Nephron progenitor cell (in vitro differentiated cells): ENCODE measurements at regions not wholly inside any gene's neighbourhood (a gene's known extent, or its start where the extent isn't known, plus 50 kb on each side); places are given as distances from the start of the nearest gene placed in this dataset.
A peak's percentile ranks its signal among the peaks of the same experiment; 100 is the strongest.

Source experiments
- DNase-seq: peaks from one replicate; pipeline ENCODE4 v3.0.0; 2021
- H3K27ac Mint-ChIP-seq: 2 replicates; pipeline ENCODE4 v1.8.0; 2021; ENCODE audit warnings: mild to moderate bottlenecking, moderate library complexity, mixed read lengths
- H3K27me3 Mint-ChIP-seq: 2 replicates; pipeline ENCODE4 v1.8.0; 2021; ENCODE audit warnings: mild to moderate bottlenecking, low read depth, mixed read lengths; ENCODE audit not compliant: poor library complexity
- H3K36me3 Mint-ChIP-seq: 2 replicates; pipeline ENCODE4 v1.8.0; 2021; ENCODE audit warnings: low read depth, mixed read lengths
- H3K4me1 Mint-ChIP-seq: 2 replicates; pipeline ENCODE4 v1.8.0; 2021; ENCODE audit warnings: mixed read lengths
- H3K4me3 Mint-ChIP-seq: 2 replicates; pipeline ENCODE4 v1.8.0; 2021; ENCODE audit warnings: mild to moderate bottlenecking, moderate library complexity, mixed read lengths
- H3K9me3 Mint-ChIP-seq: 2 replicates; pipeline ENCODE4 v1.8.0; 2021; ENCODE audit warnings: mild to moderate bottlenecking, moderate library complexity, mixed read lengths
- TF ChIP-seq, protein P1 (sequence below): fragments of 200-600 bp; sonication (generic); IDR thresholded peaks from 2 replicates; pipeline ENCODE4 v1.5.0; 2021; ENCODE audit warnings: antibody characterized with exemption

DNA sequence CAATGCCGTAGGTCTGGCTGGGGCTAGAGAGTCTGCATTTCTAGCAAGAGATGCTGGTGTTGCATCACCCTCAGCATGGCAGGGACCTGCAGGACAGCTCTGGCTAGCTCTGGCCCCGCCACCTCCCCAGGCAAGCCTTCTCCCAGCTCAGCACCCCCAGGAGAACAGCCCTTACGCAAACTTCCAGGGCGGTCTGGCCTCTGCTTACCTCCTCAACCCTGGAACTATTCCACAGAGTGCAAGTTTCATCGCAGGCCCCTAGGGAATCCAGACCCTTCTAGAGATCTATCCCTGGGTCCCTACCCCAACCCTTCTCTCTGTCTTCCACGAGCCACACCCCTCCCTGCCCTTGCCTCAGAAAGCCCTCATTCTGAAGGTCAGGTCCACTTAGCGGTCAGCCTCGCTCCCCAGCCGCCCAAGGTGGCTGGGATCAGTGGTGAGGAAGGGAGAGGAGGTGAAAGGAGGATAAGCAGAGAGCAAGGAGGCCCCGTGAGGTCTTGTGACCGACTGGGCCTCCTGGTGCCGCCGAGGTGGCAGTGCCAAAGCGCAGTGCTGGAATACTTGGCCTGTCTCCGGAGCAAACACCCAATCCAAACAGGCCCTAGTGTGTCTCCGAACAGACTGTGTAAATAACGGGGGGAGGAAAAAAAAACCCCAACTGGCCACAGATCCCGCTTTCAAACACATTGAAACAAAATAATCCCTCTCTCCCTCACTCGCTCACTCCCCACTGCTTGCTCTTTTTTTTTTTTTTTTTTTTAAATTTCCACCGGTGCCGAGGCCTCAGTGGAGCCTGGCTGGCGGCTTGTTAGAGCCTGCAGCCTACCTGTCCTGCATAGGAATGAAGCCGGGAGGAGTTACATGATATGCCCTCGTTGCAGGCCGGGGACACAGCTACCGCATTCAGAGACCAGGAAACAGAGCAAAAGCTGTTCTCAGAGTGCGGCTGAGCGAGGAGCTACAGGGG lies 380.9 kb downstream of the SOX9 start:
- Mint-ChIP-seq H3K27ac (peak overlapping the region; percentile 40), H3K9me3 (peaks cover 17% of the 10 kb centered on the region), H3K36me3 (peaks cover 17% of the 10 kb centered on the region), H3K27me3 (peaks cover 22% of the 10 kb centered on the region), H3K4me3 (peak overlapping the region; percentile 22), H3K4me1 (peaks cover 31% of the 10 kb centered on the region)
- DNase-seq, result peak; percentile 31
- TF ChIP-seq, protein P1, sequence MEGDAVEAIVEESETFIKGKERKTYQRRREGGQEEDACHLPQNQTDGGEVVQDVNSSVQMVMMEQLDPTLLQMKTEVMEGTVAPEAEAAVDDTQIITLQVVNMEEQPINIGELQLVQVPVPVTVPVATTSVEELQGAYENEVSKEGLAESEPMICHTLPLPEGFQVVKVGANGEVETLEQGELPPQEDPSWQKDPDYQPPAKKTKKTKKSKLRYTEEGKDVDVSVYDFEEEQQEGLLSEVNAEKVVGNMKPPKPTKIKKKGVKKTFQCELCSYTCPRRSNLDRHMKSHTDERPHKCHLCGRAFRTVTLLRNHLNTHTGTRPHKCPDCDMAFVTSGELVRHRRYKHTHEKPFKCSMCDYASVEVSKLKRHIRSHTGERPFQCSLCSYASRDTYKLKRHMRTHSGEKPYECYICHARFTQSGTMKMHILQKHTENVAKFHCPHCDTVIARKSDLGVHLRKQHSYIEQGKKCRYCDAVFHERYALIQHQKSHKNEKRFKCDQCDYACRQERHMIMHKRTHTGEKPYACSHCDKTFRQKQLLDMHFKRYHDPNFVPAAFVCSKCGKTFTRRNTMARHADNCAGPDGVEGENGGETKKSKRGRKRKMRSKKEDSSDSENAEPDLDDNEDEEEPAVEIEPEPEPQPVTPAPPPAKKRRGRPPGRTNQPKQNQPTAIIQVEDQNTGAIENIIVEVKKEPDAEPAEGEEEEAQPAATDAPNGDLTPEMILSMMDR, result no peak

DNA sequence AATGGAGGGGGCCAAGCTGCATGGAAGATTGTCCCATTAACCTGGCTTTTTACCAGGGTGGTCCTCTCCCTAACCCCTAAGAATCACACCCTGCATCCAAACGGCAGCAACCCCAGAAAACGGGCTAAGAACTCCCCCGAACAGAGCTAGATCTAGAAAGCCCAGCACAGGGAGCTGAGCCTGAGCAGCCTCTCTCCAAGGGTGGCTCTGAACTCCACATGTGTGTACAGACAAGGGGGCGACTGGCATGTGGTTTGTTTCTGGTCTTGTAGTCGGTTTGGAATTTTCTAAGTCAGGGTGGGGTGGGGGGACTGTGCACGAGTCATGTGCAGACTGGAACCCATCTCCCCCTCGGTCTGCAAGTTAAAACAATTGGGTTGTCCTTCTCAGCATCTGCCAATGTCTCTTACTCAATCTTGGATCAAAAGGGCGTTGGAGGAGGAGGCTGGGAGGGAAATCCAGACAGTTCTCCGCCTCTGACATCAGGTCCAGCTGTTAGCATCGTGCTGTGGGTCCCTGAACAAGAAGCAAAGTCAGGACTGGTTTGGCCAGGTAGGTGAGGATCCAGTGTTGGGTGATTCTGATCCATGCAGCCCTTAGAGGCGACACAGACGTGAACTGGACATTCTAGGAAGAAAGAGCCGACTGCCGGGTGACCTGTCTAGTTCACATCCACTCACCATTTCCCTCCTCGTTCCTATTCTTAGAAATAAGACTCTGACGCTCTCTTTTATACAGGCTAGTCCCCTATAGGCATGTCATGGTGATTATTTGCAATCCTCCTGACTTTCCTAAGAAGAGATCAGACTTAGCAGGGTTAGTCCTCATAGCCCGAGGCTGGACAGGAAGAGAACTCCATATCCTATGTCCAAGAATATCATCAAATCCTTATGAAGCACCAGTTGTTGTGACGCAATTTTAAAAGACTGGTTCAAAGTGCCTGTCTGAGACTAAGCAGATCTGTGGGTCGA lies 381.8 kb downstream of the SOX9 start:
- TF ChIP-seq, protein P1, result no peak
- H3K9me3 Mint-ChIP-seq, result peaks cover 12% of the 10 kb centered on the region
- H3K4me1 Mint-ChIP-seq, result peaks cover 41% of the 10 kb centered on the region

DNA sequence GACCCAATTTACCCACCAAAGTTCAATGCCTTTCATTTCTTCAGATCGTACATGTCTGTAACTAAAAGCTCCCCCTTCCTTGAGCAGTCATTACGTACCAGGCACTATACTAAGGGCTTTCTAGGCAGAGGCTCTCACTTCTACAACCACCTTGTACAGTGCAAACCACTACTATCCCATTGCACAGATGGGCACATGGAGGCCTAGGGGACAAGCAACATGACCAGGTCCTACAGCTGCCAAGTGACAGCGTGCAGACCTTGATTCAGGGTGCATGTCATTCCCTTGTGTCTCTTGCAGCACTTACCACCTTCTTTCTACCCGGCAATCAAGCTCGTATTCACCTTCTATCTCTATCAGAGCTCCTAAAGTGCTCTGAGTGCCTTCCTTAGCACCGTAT lies 382.7 kb downstream of the SOX9 start:
- Mint-ChIP-seq H3K36me3 (peaks cover 12% of the 10 kb centered on the region), H3K4me3 (no peak overlapping the region), H3K27ac (no peak overlapping the region), H3K4me1 (peaks cover 47% of the 10 kb centered on the region), H3K27me3 (peaks cover 20% of the 10 kb centered on the region), H3K9me3 (peaks cover 12% of the 10 kb centered on the region)
- TF ChIP-seq, protein P1, result no peak
- DNase-seq, result no peak

More for the DNA sequence above, 381.8 kb downstream of the SOX9 start:
- peak overlapping the region; percentile 22 for H3K4me3 Mint-ChIP-seq
- H3K27me3 Mint-ChIP-seq, result peaks cover 18% of the 10 kb centered on the region
- H3K36me3 Mint-ChIP-seq, result peaks cover 12% of the 10 kb centered on the region
- no peak for DNase-seq
- H3K27ac Mint-ChIP-seq, result peak overlapping the region; percentile 40

- H3K27ac Mint-ChIP-seq, result no peak overlapping the region
- peaks cover 12% of the 10 kb centered on the region for H3K9me3 Mint-ChIP-seq
- peaks cover 19% of the 10 kb centered on the region for H3K27me3 Mint-ChIP-seq
- no peak overlapping the region for H3K4me3 Mint-ChIP-seq
- peaks cover 12% of the 10 kb centered on the region for H3K36me3 Mint-ChIP-seq
- H3K4me1 Mint-ChIP-seq, result peaks cover 49% of the 10 kb centered on the region
- TF ChIP-seq, protein P1, result no peak
- DNase-seq, result no peak
Observed at GRCh38 chr17:72504783-72505182, 384.0 kb downstream of the SOX9 start.

DNA sequence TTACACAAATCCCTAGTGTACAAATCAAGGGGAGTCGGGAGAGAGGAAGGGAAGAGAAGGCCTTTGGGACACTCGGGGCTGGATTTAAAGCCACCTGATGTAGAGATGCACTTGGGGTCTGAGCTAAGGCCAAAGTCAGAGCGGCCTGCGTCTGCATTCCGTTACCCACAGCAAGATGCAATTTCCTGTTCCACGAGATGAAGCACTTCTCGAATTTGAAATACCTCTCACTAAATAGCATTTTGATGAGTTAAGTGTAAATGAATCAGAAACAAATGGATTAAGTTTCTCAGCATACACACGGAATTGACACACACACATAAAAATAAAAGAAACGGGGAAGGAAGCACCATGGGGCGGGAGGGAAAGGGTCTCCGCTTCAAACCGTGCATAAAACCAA lies 386.0 kb downstream of the SOX9 start:
- H3K27me3 Mint-ChIP-seq, result peaks cover 24% of the 10 kb centered on the region
- TF ChIP-seq, protein P1, result no peak
- no peak for DNase-seq
- H3K4me3 Mint-ChIP-seq, result no peak overlapping the region
- H3K27ac Mint-ChIP-seq, result no peak overlapping the region
- H3K9me3 Mint-ChIP-seq, result peaks cover 8% of the 10 kb centered on the region
- peaks cover 59% of the 10 kb centered on the region for H3K4me1 Mint-ChIP-seq
- H3K36me3 Mint-ChIP-seq, result peaks cover 12% of the 10 kb centered on the region
